GM13977 (cell line): ENCODE measurements at regions not wholly inside any gene's neighbourhood (a gene's known extent, or its start where the extent isn't known, plus 50 kb on each side); places are given as distances from the start of the nearest gene placed in this dataset.

Experiments
- DNase-seq: peaks from one replicate; pipeline ENCODE4 v3.0.0; 2012; ENCODE audit warnings: low spot score
- in situ Hi-C: fragments of 300-500 bp; cut with MboI; formaldehyde crosslinking; loops from one replicate; pipeline ENCODE4 v1.12.0; 2022; ENCODE audit warnings: low sequenced_read_pairs, low pct_unique_long_range_greater_than_20kb, mixed read lengths, inconsistent platforms; ENCODE audit not compliant: unreplicated experiment
- TF ChIP-seq, protein P1 (sequence below): IDR thresholded peaks from 2 replicates; pipeline ENCODE4 v1.5.1; 2012; ENCODE audit warnings: mild to moderate bottlenecking, control low read depth; ENCODE audit not compliant: insufficient read depth; ENCODE audit errors: extremely low read depth, missing control alignments

DNA sequence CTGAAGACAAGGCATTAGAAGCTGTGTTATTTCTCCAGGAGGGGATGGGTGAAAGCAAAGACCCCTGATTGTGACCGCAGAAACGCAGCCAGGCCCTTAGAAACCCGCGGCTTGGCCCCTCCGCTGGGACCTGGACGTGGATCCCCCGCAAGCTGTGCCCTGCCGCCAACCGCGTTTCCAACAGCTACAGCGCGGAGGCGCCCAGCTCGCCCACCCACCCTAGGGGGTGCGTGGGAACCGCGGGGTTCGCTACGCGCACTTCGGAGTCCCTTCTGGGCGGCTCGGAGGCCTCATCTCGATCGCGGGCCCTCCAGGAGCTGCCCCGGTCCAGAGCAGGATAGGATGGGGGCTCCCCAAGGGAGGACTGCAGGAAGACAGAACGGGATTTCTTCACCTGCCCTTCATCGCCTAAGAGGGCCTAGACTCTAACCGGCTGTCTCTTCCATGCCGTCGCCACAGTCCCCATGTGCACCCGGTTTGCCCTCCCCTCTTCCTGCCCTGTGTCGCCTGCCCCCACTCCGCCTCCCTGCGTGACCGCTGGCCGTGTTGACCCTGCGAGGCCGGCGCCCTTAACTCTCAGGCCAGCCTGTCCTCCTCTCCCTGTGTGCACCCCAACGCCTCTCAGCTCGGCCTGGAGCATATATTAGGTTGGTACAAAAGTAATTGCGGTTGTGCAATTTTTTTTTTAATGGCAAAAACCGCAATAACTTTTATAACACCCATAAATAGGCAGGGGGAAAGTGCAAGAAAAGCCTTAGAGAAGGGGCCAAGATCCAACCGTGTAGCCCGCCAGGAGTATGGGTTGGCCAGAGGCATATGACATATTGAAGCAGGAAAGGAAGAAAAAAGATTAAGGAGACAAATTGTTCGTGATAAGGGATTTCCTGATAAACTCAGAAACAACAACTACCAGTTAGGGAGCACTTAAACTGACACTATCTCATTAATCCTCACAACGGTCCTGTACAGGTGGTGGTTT is 68.1 kb upstream of the FREM1 start:
- in situ Hi-C loops = no loop called here
- no peak for DNase-seq
- TF ChIP-seq, protein P1, sequence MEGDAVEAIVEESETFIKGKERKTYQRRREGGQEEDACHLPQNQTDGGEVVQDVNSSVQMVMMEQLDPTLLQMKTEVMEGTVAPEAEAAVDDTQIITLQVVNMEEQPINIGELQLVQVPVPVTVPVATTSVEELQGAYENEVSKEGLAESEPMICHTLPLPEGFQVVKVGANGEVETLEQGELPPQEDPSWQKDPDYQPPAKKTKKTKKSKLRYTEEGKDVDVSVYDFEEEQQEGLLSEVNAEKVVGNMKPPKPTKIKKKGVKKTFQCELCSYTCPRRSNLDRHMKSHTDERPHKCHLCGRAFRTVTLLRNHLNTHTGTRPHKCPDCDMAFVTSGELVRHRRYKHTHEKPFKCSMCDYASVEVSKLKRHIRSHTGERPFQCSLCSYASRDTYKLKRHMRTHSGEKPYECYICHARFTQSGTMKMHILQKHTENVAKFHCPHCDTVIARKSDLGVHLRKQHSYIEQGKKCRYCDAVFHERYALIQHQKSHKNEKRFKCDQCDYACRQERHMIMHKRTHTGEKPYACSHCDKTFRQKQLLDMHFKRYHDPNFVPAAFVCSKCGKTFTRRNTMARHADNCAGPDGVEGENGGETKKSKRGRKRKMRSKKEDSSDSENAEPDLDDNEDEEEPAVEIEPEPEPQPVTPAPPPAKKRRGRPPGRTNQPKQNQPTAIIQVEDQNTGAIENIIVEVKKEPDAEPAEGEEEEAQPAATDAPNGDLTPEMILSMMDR = no peak

DNA sequence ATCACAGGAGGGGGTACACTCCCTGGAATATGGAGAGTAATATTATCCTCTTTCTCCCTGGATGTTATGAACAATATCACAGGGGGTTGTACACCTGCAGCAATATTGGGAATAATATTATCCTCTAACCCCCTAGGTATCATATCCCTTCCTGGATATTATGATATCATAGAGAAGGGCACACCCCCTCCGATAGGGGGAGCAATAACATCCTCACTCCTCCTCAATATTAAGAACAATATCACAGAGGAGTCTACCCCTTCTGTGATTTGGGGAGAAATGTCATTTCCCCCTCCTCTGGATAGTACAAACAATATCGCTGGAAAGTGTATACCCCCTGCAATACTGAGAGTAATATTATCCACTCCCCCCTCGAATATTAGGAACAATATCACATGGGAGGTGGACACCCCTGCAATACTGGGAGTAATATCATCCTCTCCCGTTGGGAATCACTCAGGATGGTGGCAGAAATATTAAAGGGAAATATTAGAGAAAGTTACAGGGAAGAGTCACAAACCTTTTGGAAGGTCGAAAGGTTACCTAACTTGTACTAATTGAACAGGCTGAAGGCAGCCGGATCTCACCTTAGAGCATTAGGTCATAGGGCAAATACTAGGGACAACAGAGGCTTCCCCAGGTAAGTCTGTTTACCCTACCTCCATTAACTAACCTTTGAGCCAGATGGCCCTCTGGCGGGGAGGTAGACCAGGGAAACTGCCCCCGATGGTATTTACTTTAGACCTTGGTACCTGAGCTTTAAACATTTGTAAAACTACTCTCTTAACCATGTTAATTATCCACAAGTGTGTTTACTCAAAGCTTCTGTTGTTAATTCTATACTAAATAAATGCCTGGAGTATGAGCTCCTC is 57.5 kb upstream of the FREM1 start:
- TF ChIP-seq, protein P1 = no peak
- DNase-seq = no peak
- in situ Hi-C loops = no loop called here

DNA sequence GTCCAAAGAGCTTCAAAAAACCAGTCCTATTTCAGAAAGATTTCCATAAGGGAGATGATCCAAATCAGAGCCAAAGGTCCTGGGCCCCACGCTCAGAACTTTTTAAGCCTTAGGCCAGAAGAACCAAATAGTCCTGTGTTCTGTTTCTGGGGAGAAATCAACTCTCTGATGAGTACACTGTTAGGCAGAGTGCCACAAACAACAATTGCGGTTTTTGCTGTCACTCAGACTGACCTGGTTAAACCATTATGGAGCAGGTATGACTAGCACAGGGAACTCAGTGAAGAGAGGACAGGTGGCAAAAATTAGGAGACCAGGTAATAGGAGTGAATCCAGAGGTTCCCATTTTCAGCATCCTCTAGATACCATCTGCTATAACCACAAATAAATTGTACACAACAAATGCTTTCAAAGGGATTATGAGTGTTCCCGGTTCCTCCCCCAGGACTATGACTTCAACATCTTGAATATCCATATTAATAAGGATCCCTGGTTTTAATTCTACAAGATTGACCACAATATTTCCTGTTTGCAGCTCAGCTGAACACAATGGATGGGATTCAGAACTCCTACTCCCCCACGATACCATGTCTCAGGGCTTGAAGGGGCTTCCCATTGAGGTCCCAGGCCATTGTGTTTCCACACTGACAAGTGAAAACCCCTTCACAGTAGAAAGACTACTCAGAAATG is 52.1 kb upstream of the FREM1 start:
- in situ Hi-C loops = no loop called here
- DNase-seq = no peak
- TF ChIP-seq, protein P1 = no peak

DNA sequence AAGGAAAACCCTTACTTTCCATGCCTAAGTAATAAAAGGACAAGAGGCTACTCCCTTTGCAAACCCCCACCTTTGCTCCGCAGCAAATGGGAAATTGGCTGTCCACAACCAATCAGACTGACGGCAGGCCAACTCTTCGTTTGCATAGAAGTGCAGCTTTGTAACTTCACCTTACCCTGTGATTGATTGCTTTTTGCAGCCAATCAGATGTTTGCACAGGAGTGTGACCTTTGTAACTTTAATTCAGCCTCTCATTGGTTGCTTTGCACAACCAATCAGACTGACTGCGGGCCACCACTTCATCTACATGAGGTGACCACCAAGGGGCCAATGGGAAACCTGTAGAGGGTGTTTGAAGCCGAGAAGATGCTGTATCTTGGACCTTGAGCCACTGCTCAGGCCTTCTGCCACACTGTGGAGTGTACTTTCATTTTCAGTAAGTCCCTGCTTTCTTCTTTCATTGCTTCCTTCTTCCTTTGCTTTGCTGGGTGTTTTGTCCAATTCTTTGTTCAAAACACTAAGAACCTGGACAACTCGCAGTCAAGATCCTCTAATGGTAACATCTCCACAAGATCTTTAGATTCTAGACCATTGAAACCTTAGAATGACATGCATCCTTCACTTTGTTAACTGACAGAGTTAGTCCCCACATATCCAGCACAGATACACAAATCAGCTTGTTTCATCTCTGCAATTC is 51.3 kb upstream of the FREM1 start:
- in situ Hi-C loops = no loop called here
- DNase-seq = no peak
- TF ChIP-seq, protein P1 = no peak

DNA sequence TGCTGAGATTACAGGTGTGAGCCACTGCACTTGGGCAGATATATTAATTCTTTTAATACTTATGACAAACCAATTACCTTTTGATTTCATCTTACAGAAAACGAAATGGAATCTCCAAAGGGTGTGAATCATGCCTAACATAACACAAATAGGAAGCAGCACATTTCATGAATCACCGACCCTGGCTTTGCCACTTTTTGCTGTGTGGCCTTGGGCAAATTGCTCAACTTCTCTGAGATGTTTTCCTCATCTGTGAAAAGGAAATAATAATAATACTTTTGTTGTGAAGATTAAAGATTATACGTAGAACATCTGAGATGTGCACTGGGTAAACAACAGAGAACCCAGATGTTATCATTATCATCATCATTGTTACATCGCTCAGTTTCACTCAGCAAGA is 50.7 kb upstream of the FREM1 start:
- no peak for DNase-seq
- in situ Hi-C loops = no loop called here
- TF ChIP-seq, protein P1 = no peak
